K562 (cell line): ENCODE measurements at regions not wholly inside any gene's neighbourhood (a gene's known extent, or its start where the extent isn't known, plus 50 kb on each side); places are given as distances from the start of the nearest gene placed in this dataset.

Source experiments
- TF ChIP-seq, protein P1 (sequence below): sonication (generic); formaldehyde crosslinking; IDR thresholded peaks from 2 replicates; pipeline ENCODE4 v1.8.1; 2023; ENCODE audit warnings: mild to moderate bottlenecking, missing genetic modification reagents
- TF ChIP-seq, protein P2 (sequence below), 2 experiments: fragments of 450-650 bp; IDR thresholded peaks; 2 replicates each; pipeline ENCODE4 v1.6.1; 2016; ENCODE audit warnings: mild to moderate bottlenecking in 2 of 2, borderline replicate concordance in 1 of 2, low read depth in 1 of 2, moderate library complexity in 1 of 2

DNA sequence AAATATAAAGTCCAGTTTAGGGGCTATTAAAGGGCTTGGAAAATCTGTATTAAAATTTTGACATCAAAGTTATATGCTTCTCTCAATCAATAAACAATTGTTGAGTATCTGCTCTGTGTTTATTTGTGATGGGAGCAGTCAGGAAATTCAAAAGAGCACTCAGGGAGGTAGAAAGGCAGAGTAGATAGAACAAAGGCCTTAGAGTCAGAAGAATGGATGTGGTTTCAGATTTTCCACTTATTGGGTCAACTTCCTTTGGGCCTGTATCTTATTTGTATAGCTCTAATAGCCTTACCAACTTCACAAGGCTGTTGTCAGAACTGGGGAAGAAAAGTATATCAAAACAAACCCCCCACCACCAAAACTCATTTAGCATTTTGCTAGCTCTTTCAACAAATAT lies 302.6 kb downstream of the SPRY2 start (continued):
- TF ChIP-seq, protein P1, sequence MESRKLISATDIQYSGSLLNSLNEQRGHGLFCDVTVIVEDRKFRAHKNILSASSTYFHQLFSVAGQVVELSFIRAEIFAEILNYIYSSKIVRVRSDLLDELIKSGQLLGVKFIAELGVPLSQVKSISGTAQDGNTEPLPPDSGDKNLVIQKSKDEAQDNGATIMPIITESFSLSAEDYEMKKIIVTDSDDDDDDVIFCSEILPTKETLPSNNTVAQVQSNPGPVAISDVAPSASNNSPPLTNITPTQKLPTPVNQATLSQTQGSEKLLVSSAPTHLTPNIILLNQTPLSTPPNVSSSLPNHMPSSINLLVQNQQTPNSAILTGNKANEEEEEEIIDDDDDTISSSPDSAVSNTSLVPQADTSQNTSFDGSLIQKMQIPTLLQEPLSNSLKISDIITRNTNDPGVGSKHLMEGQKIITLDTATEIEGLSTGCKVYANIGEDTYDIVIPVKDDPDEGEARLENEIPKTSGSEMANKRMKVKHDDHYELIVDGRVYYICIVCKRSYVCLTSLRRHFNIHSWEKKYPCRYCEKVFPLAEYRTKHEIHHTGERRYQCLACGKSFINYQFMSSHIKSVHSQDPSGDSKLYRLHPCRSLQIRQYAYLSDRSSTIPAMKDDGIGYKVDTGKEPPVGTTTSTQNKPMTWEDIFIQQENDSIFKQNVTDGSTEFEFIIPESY (CRISPR knock-in tag), result no peak
- TF ChIP-seq, protein P2, sequence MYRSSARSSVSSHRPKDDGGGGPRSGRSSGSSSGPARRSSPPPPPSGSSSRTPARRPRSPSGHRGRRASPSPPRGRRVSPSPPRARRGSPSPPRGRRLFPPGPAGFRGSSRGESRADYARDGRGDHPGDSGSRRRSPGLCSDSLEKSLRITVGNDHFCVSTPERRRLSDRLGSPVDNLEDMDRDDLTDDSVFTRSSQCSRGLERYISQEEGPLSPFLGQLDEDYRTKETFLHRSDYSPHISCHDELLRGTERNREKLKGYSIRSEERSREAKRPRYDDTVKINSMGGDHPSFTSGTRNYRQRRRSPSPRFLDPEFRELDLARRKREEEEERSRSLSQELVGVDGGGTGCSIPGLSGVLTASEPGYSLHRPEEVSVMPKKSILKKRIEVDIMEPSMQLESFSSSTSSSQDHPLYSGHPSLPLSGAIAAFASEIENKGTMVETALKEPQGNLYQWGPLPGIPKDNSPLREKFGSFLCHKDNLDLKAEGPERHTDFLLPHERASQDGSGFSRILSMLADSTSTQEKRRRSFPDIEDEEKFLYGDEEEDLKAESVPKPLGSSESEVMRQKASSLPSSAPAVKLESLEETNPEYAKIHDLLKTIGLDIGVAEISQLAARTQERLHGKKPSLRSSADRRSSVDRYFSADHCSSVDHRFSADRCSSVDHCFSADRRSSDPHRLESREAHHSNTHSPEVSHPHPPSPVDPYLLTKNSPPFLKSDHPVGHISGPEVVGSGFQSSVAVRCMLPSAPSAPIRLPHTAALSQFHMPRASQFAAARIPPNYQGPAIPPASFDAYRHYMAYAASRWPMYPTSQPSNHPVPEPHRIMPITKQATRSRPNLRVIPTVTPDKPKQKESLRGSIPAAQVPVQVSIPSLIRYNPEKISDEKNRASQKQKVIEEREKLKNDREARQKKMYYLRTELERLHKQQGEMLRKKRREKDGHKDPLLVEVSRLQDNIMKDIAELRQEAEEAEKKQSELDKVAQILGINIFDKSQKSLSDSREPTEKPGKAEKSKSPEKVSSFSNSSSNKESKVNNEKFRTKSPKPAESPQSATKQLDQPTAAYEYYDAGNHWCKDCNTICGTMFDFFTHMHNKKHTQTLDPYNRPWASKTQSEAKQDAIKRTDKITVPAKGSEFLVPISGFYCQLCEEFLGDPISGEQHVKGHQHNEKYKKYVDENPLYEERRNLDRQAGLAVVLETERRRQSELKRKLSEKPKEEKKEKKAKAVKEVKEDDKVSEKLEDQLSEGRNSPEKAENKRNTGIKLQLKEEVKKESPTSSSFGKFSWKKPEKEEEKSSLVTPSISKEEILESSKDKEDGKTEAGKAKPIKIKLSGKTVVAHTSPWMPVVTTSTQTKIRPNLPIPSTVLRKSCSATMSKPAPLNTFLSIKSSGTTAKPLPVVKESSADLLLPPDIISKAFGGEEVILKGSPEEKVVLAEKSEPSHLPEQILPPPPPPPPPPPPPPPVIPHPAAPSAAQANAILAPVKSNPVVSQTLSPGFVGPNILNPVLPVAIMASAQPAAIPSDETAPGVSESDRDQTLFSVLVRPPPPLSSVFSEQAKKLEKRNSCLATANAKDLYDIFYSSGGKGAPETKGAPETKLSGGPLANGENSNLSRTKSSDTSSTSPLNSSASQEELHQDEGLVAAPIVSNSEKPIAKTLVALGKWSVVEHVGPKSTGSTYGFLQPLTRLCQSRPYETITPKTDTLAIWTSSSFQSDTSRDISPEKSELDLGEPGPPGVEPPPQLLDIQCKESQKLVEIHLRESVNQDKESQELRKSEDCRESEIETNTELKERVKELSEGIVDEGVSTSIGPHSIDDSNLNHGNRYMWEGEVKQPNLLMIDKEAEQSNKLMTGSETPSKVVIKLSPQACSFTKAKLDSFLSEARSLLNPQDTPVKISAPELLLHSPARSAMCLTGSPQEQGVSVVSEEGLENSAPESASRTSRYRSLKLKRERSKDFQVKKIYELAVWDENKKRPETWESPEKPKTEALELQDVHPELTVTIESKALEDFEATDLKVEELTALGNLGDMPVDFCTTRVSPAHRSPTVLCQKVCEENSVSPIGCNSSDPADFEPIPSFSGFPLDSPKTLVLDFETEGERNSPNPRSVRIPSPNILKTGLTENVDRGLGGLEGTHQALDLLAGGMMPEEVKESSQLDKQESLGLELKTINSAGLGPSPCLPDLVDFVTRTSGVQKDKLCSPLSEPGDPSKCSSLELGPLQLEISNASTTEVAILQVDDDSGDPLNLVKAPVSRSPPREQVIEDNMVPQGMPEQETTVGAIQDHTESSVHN (IDR thresholded peaks at IDR 0.05; ENCODE audit: borderline replicate concordance in 1 of 2, low read depth in 1 of 2), result no peak
